ENCODE measurements at regions not wholly inside any gene's neighbourhood (a gene's known extent, or its start where the extent isn't known, plus 50 kb on each side); places are given as distances from the start of the nearest gene placed in this dataset.

GRCh38 chr5:57680686-57681085, 198.1 kb upstream of the ACTBL2 start (continued):
- TF ChIP-seq CHD7 (IDR thresholded peaks at IDR 0.05; ENCODE audit: insufficient replicate concordance, low read length) (no peak), ATF3 (IDR thresholded peaks at IDR 0.05; ENCODE audit: insufficient read depth, low read depth, low read length) (no peak), GABPA (IDR thresholded peaks at IDR 0.05; ENCODE audit: borderline replicate concordance, insufficient read depth, low read length) (no peak), CHD1 (IDR thresholded peaks at IDR 0.05; ENCODE audit: low read depth, low read length) (no peak), GTF2F1 (IDR thresholded peaks at IDR 0.05; ENCODE audit: borderline replicate concordance, low read depth, low read length) (no peak), KDM4A (IDR thresholded peaks at IDR 0.05; ENCODE audit: low read depth, low read length, severe bottlenecking) (no peak), USF2 (IDR thresholded peaks at IDR 0.05; ENCODE audit: low read length) (no peak)

Data from H1 (cell line).